K562 (cell line): ENCODE measurements at regions not wholly inside any gene's neighbourhood (a gene's known extent, or its start where the extent isn't known, plus 50 kb on each side); places are given as distances from the start of the nearest gene placed in this dataset.

Experiments used
- ATF7 ChIP-seq: fragments of 450-650 bp; IDR thresholded peaks from 2 replicates; pipeline ENCODE4 v1.7.1; 2014; ENCODE audit warnings: mild to moderate bottlenecking, moderate library complexity
- CBFA2T2 ChIP-seq: fragments of 450-650 bp; conservative IDR thresholded peaks from 2 replicates; pipeline ENCODE4 v1.6.1; 2017; ENCODE audit warnings: mild to moderate bottlenecking
- CREB1 ChIP-seq, 2 experiments: sonication (generic) in 1 of 2; formaldehyde crosslinking in 1 of 2; IDR thresholded peaks; 2 replicates each; pipeline versions ENCODE4 v1.6.1 to v1.8.0; 2012 to 2022; ENCODE audit warnings: inconsistent platforms in 1 of 2, mild to moderate bottlenecking in 1 of 2, missing genetic modification reagents in 1 of 2, moderate library complexity in 1 of 2
- FOXM1 ChIP-seq, 2 experiments: fragments of 450-650 bp in 1 of 2; sonication (generic) in 1 of 2; formaldehyde crosslinking in 1 of 2; IDR thresholded peaks; 2 replicates each; pipeline versions ENCODE4 v1.6.1 to v1.9.0; 2017 to 2022; ENCODE audit warnings: low read depth in 2 of 2, mild to moderate bottlenecking in 2 of 2, missing genetic modification reagents in 1 of 2, moderate library complexity in 1 of 2
- GTF2E2 ChIP-seq: fragments of 200-800 bp; sonication (Bioruptor generic); IDR thresholded peaks from 2 replicates; pipeline ENCODE4 v1.6.1; 2016; ENCODE audit warnings: missing genetic modification characterization, missing compliant biosample characterization
- HDAC1 ChIP-seq, 2 experiments: fragments of 450-650 bp; IDR thresholded peaks; 2 replicates each; pipeline ENCODE4 v1.6.1; 2016 to 2017; ENCODE audit warnings: inconsistent platforms in 1 of 2, mild to moderate bottlenecking in 1 of 2, moderate library complexity in 1 of 2
- JUND ChIP-seq, 2 experiments: IDR thresholded peaks; 2 replicates in 1 of 2; 3 replicates in 1 of 2; pipeline ENCODE4 v1.6.1; 2011; ENCODE audit warnings: borderline replicate concordance in 2 of 2, low read depth in 2 of 2, low read length in 2 of 2, improper control_type of control experiment in 1 of 2, missing biosample characterization in 1 of 2, missing genetic modification characterization in 1 of 2, missing genetic modification reagents in 1 of 2
- KAT7 ChIP-seq: sonication (generic); formaldehyde crosslinking; IDR thresholded peaks from 2 replicates; pipeline ENCODE4 v1.8.0; 2022; ENCODE audit warnings: missing genetic modification reagents, mild to moderate bottlenecking, borderline replicate concordance
- KLF16 ChIP-seq: IDR thresholded peaks from 2 replicates; pipeline ENCODE4 v1.6.1; 2016; ENCODE audit warnings: antibody characterized with exemption
- LCOR ChIP-seq: sonication (generic); formaldehyde crosslinking; IDR thresholded peaks from 2 replicates; pipeline ENCODE4 v1.8.0; 2022; ENCODE audit warnings: mild to moderate bottlenecking, missing genetic modification reagents
- LEF1 ChIP-seq: fragments of 450-650 bp; IDR thresholded peaks from 2 replicates; pipeline ENCODE4 v1.6.1; 2016; ENCODE audit warnings: mild to moderate bottlenecking
- MEIS2 ChIP-seq: fragments of 450-650 bp; IDR thresholded peaks from 2 replicates; pipeline ENCODE4 v1.6.1; 2014; ENCODE audit warnings: mild to moderate bottlenecking; ENCODE audit not compliant: partially characterized antibody
- MLLT1 ChIP-seq, 2 experiments: fragments of 450-650 bp; IDR thresholded peaks; 2 replicates each; pipeline ENCODE4 v1.6.1; 2016
- MTA2 ChIP-seq: fragments of 450-650 bp; IDR thresholded peaks from 2 replicates; pipeline ENCODE4 v1.6.1; 2016; ENCODE audit warnings: low read depth
- POLR3G ChIP-seq: IDR thresholded peaks from 2 replicates; pipeline ENCODE4 v1.6.1; 2011; ENCODE audit not compliant: insufficient read length, insufficient replicate concordance; ENCODE audit errors: extremely low read depth
- SOX6 ChIP-seq: fragments of 450-650 bp; IDR thresholded peaks from 2 replicates; pipeline ENCODE4 v1.6.1; 2014; ENCODE audit warnings: mild to moderate bottlenecking
- SRSF3 ChIP-seq: fragments of 200-400 bp; formaldehyde crosslinking; IDR thresholded peaks from 2 replicates; pipeline ENCODE4 v1.6.1; 2016; ENCODE audit warnings: mild to moderate bottlenecking, low read length, moderate library complexity; ENCODE audit not compliant: insufficient read depth
- TF ChIP-seq, protein P1 (sequence below): sonication (generic); IDR thresholded peaks from 2 replicates; pipeline ENCODE4 v1.6.1; 2016
- TF ChIP-seq, protein P2 (sequence below): fragments of 450-650 bp; IDR thresholded peaks from 2 replicates; pipeline ENCODE4 v1.6.1; 2016
- TF ChIP-seq, protein P3 (sequence below), 2 experiments: fragments of 450-650 bp; IDR thresholded peaks; 2 replicates each; pipeline ENCODE4 v1.6.1; 2018; ENCODE audit warnings: mild to moderate bottlenecking in 2 of 2, low read depth in 1 of 2; ENCODE audit not compliant: partially characterized antibody in 2 of 2

- TF ChIP-seq MEIS2 (peak; percentile 92), CREB1 (IDR thresholded peaks at IDR 0.05) (0 out of 2 replicates have a peak, but pooled peaks have one; percentile 25), CREB1 (CRISPR knock-in tag; IDR thresholded peaks at IDR 0.05) (no peak), FOXM1 (IDR thresholded peaks at IDR 0.05; ENCODE audit: low read depth) (peak; percentile 43; the same call in 1 of the 2 replicates), FOXM1 (CRISPR knock-in tag; IDR thresholded peaks at IDR 0.05; ENCODE audit: low read depth) (no peak), KLF16 (peak; percentile 36; the same call in 1 of the 2 replicates), GTF2E2 (no peak), POLR3G (no peak), HDAC1 (IDR thresholded peaks at IDR 0.05) (peak in 1 of 2 experiments; percentile 78; a peak in 2 of 4 replicates), CBFA2T2 (peak; percentile 81), MTA2 (peak; percentile 57; the same call in 1 of the 2 replicates), JUND (IDR thresholded peaks at IDR 0.05; ENCODE audit: borderline replicate concordance, low read depth, low read length) (no peak), JUND (tag; IDR thresholded peaks at IDR 0.05; ENCODE audit: borderline replicate concordance, low read depth, low read length) (no peak; the same call in 2 of the 3 replicates), LEF1 (no peak), ATF7 (peak; percentile 35; the same call in 1 of the 2 replicates), LCOR (CRISPR knock-in tag) (no peak), SOX6 (peak; percentile 88), MLLT1 (IDR thresholded peaks at IDR 0.05) (0 out of 4 replicates have a peak, but pooled peaks of 1 of the 2 experiments have one; percentile 19), KAT7 (CRISPR knock-in tag) (no peak), SRSF3 (no peak)
- TF ChIP-seq, protein P1, sequence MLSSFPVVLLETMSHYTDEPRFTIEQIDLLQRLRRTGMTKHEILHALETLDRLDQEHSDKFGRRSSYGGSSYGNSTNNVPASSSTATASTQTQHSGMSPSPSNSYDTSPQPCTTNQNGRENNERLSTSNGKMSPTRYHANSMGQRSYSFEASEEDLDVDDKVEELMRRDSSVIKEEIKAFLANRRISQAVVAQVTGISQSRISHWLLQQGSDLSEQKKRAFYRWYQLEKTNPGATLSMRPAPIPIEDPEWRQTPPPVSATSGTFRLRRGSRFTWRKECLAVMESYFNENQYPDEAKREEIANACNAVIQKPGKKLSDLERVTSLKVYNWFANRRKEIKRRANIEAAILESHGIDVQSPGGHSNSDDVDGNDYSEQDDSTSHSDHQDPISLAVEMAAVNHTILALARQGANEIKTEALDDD = no peak
- TF ChIP-seq, protein P2, sequence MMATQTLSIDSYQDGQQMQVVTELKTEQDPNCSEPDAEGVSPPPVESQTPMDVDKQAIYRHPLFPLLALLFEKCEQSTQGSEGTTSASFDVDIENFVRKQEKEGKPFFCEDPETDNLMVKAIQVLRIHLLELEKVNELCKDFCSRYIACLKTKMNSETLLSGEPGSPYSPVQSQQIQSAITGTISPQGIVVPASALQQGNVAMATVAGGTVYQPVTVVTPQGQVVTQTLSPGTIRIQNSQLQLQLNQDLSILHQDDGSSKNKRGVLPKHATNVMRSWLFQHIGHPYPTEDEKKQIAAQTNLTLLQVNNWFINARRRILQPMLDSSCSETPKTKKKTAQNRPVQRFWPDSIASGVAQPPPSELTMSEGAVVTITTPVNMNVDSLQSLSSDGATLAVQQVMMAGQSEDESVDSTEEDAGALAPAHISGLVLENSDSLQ = peak; percentile 62
- TF ChIP-seq, protein P3, sequence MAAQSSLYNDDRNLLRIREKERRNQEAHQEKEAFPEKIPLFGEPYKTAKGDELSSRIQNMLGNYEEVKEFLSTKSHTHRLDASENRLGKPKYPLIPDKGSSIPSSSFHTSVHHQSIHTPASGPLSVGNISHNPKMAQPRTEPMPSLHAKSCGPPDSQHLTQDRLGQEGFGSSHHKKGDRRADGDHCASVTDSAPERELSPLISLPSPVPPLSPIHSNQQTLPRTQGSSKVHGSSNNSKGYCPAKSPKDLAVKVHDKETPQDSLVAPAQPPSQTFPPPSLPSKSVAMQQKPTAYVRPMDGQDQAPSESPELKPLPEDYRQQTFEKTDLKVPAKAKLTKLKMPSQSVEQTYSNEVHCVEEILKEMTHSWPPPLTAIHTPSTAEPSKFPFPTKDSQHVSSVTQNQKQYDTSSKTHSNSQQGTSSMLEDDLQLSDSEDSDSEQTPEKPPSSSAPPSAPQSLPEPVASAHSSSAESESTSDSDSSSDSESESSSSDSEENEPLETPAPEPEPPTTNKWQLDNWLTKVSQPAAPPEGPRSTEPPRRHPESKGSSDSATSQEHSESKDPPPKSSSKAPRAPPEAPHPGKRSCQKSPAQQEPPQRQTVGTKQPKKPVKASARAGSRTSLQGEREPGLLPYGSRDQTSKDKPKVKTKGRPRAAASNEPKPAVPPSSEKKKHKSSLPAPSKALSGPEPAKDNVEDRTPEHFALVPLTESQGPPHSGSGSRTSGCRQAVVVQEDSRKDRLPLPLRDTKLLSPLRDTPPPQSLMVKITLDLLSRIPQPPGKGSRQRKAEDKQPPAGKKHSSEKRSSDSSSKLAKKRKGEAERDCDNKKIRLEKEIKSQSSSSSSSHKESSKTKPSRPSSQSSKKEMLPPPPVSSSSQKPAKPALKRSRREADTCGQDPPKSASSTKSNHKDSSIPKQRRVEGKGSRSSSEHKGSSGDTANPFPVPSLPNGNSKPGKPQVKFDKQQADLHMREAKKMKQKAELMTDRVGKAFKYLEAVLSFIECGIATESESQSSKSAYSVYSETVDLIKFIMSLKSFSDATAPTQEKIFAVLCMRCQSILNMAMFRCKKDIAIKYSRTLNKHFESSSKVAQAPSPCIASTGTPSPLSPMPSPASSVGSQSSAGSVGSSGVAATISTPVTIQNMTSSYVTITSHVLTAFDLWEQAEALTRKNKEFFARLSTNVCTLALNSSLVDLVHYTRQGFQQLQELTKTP (IDR thresholded peaks at IDR 0.05; ENCODE audit: low read depth in 1 of 2, partially characterized antibody in 2 of 2) = no peak
Measured at GRCh38 chr11:45563810-45564209, 101.6 kb downstream of the CHST1 start (continued).
